HFFc6 (cell line): ENCODE measurements at regions not wholly inside any gene's neighbourhood (a gene's known extent, or its start where the extent isn't known, plus 50 kb on each side); places are given as distances from the start of the nearest gene placed in this dataset.

ENCODE experiments used
- DNase-seq: peaks from one replicate; pipeline ENCODE4 v3.0.0-alpha.2; 2018
- H3K27ac Mint-ChIP-seq: 2 replicates; pipeline ENCODE4 v1.8.0; 2020; ENCODE audit warnings: mild to moderate bottlenecking, mixed read lengths
- H3K27me3 Mint-ChIP-seq: 2 replicates; pipeline ENCODE4 v1.8.0; 2021; ENCODE audit warnings: mild to moderate bottlenecking, moderate library complexity, mixed read lengths; ENCODE audit not compliant: insufficient read depth
- H3K36me3 Mint-ChIP-seq: 2 replicates; pipeline ENCODE4 v1.8.0; 2021; ENCODE audit warnings: low read depth, mixed read lengths
- H3K4me1 Mint-ChIP-seq: 2 replicates; pipeline ENCODE4 v1.8.0; 2020; ENCODE audit warnings: low read depth, mixed read lengths
- H3K4me3 Mint-ChIP-seq: 2 replicates; pipeline ENCODE4 v1.8.0; 2020; ENCODE audit warnings: mild to moderate bottlenecking, moderate library complexity, mixed read lengths
- H3K9me3 Mint-ChIP-seq: 2 replicates; pipeline ENCODE4 v1.8.0; 2020; ENCODE audit warnings: mild to moderate bottlenecking, mixed read lengths
- CTCF ChIP-seq: fragments of 200-600 bp; sonication (generic); IDR thresholded peaks from 2 replicates; pipeline ENCODE4 v1.5.0; 2021; ENCODE audit warnings: antibody characterized with exemption, mild to moderate bottlenecking

GRCh38 chr13:97562962-97563361 is 129.0 kb downstream of the RAP2A start:
- Mint-ChIP-seq H3K4me3 (no peak overlapping the region), H3K36me3 (no peaks in the 10 kb centered on the region), H3K27me3 (no peaks in the 10 kb centered on the region; the same call in none of the 2 replicates), H3K9me3 (no peaks in the 10 kb centered on the region), H3K4me1 (peaks cover 4% of the 10 kb centered on the region), H3K27ac (no peak overlapping the region)
- no peak for TF ChIP-seq CTCF
- DNase-seq = no peak

- Mint-ChIP-seq H3K9me3 (no peaks in the 10 kb centered on the region), H3K27ac (no peak overlapping the region), H3K4me3 (no peak overlapping the region), H3K27me3 (no peaks in the 10 kb centered on the region; the same call in none of the 2 replicates), H3K4me1 (peaks cover 7% of the 10 kb centered on the region), H3K36me3 (no peaks in the 10 kb centered on the region)
- TF ChIP-seq CTCF = no peak
- DNase-seq = no peak
These were observed 131.0 kb downstream of the RAP2A start for GRCh38 chr13:97564956-97565355.

- no peaks in the 10 kb centered on the region for H3K36me3 Mint-ChIP-seq
- H3K9me3 Mint-ChIP-seq = no peaks in the 10 kb centered on the region
- no peaks in the 10 kb centered on the region; the same call in none of the 2 replicates for H3K27me3 Mint-ChIP-seq
- TF ChIP-seq CTCF = no peak
- peaks cover 7% of the 10 kb centered on the region for H3K4me1 Mint-ChIP-seq
- H3K27ac Mint-ChIP-seq = no peak overlapping the region
- DNase-seq = no peak
- no peak overlapping the region for H3K4me3 Mint-ChIP-seq
These were observed 131.9 kb downstream of the RAP2A start for GRCh38 chr13:97565906-97566305.

GRCh38 chr13:97566907-97567306 is 132.9 kb downstream of the RAP2A start:
- TF ChIP-seq CTCF = no peak
- Mint-ChIP-seq H3K4me3 (no peak overlapping the region), H3K27ac (no peak overlapping the region), H3K27me3 (no peaks in the 10 kb centered on the region; the same call in none of the 2 replicates), H3K36me3 (no peaks in the 10 kb centered on the region), H3K4me1 (peaks cover 7% of the 10 kb centered on the region), H3K9me3 (no peaks in the 10 kb centered on the region)
- DNase-seq = no peak

- TF ChIP-seq CTCF = no peak
- no peak overlapping the region for H3K4me3 Mint-ChIP-seq
- peaks cover 7% of the 10 kb centered on the region for H3K4me1 Mint-ChIP-seq
- H3K9me3 Mint-ChIP-seq = no peaks in the 10 kb centered on the region
- no peaks in the 10 kb centered on the region; the same call in none of the 2 replicates for H3K27me3 Mint-ChIP-seq
- peak; percentile 5 for DNase-seq
- H3K27ac Mint-ChIP-seq = no peak overlapping the region
- H3K36me3 Mint-ChIP-seq = no peaks in the 10 kb centered on the region
These were observed 133.7 kb downstream of the RAP2A start for GRCh38 chr13:97567510-97568243.
